ENCODE measurements at regions not wholly inside any gene's neighbourhood (a gene's known extent, or its start where the extent isn't known, plus 50 kb on each side); places are given as distances from the start of the nearest gene placed in this dataset.

- TF ChIP-seq CTCF (IDR thresholded peaks at IDR 0.05; ENCODE audit: insufficient read depth, low read length, poor library complexity, severe bottlenecking): no peak
- Histone ChIP-seq H3K27me3 (replicated peaks; ENCODE audit: control insufficient read depth, insufficient read depth, low read length) (no peaks in the 10 kb centered on the region), H3K4me3 (replicated peaks; ENCODE audit: low read depth, low read length) (no peak overlapping the region), H3K36me3 (ENCODE audit: control insufficient read depth, insufficient read depth, low read length) (no peaks in the 10 kb centered on the region)
- DNase-seq (ENCODE audit: extremely low read depth, insufficient read length): no peak
These were observed 850.3 kb downstream of the GALC start for GRCh38 chr14:87142551-87143211.

GRCh38 chr14:87141801-87142200 is 851.2 kb downstream of the GALC start:
- DNase-seq (ENCODE audit: extremely low read depth, insufficient read length): no peak
- TF ChIP-seq CTCF (IDR thresholded peaks at IDR 0.05; ENCODE audit: insufficient read depth, low read length, poor library complexity, severe bottlenecking): no peak
- no peaks in the 10 kb centered on the region for H3K27me3 ChIP-seq (replicated peaks; ENCODE audit: control insufficient read depth, insufficient read depth, low read length)
- H3K36me3 ChIP-seq (ENCODE audit: control insufficient read depth, insufficient read depth, low read length): no peaks in the 10 kb centered on the region
- H3K4me3 ChIP-seq (replicated peaks; ENCODE audit: low read depth, low read length): no peak overlapping the region

- Histone ChIP-seq H3K27me3 (replicated peaks; ENCODE audit: control insufficient read depth, insufficient read depth, low read length) (no peaks in the 10 kb centered on the region), H3K4me3 (replicated peaks; ENCODE audit: low read depth, low read length) (no peak overlapping the region), H3K36me3 (ENCODE audit: control insufficient read depth, insufficient read depth, low read length) (no peaks in the 10 kb centered on the region)
- DNase-seq (ENCODE audit: extremely low read depth, insufficient read length): no peak
- no peak for TF ChIP-seq CTCF (IDR thresholded peaks at IDR 0.05; ENCODE audit: insufficient read depth, low read length, poor library complexity, severe bottlenecking)
These were observed 853.7 kb downstream of the GALC start for GRCh38 chr14:87139299-87139698.

- no peak for TF ChIP-seq CTCF (IDR thresholded peaks at IDR 0.05; ENCODE audit: insufficient read depth, low read length, poor library complexity, severe bottlenecking)
- Histone ChIP-seq H3K27me3 (replicated peaks; ENCODE audit: control insufficient read depth, insufficient read depth, low read length) (no peaks in the 10 kb centered on the region), H3K36me3 (ENCODE audit: control insufficient read depth, insufficient read depth, low read length) (no peaks in the 10 kb centered on the region), H3K4me3 (replicated peaks; ENCODE audit: low read depth, low read length) (no peak overlapping the region)
- no peak for DNase-seq (ENCODE audit: extremely low read depth, insufficient read length)
These were observed 859.7 kb downstream of the GALC start for GRCh38 chr14:87133073-87133801.

- Histone ChIP-seq H3K36me3 (ENCODE audit: control insufficient read depth, insufficient read depth, low read length) (no peaks in the 10 kb centered on the region), H3K4me3 (replicated peaks; ENCODE audit: low read depth, low read length) (no peak overlapping the region), H3K27me3 (replicated peaks; ENCODE audit: control insufficient read depth, insufficient read depth, low read length) (no peaks in the 10 kb centered on the region)
- TF ChIP-seq CTCF (IDR thresholded peaks at IDR 0.05; ENCODE audit: insufficient read depth, low read length, poor library complexity, severe bottlenecking): no peak
- DNase-seq (ENCODE audit: extremely low read depth, insufficient read length): no peak
These were observed 861.1 kb downstream of the GALC start for GRCh38 chr14:87131879-87132278.
